Endothelial cell of umbilical vein (primary cell): ENCODE measurements at regions not wholly inside any gene's neighbourhood (a gene's known extent, or its start where the extent isn't known, plus 50 kb on each side); places are given as distances from the start of the nearest gene placed in this dataset.

ENCODE experiments used
- BruUV-seq: library from RNA; stranded (reverse); fragments of 400-500 nt; replicated peaks from 2 replicates; lab custom pipeline; 2021; lab: Mats Ljungman, UMichigan
- CTCF ChIA-PET: fragments of 300-600, 350-600 bp; sonication (Branson Sonifier 250); formaldehyde crosslinking; loops from one replicate; lab custom pipeline; 2021; ENCODE audit warnings: antibody characterized with exemption, inconsistent platforms; lab: Charles Lee
- POLR2A ChIA-PET: fragments of 300-600, 350-600 bp; sonication (Branson Sonifier 250); formaldehyde crosslinking; loops from one replicate; lab custom pipeline; 2021; ENCODE audit warnings: antibody characterized with exemption, inconsistent platforms; lab: Charles Lee
- DNase-seq: peaks from one replicate; pipeline ENCODE4 v3.0.0-alpha.2; 2011; ENCODE audit warnings: low read depth, low spot score
- FAIRE-seq: peaks from 2 replicates; lab custom pipeline; 2011; peaks lifted over from hg19 to GRCh38; lab: Jason Lieb, UNC
- H2AFZ ChIP-seq: 2 replicates; pipeline ENCODE4 v1.6.0; 2012; ENCODE audit warnings: low read depth, low read length, control low read depth, inconsistent platforms
- H3K27ac ChIP-seq: 2 replicates; pipeline ENCODE4 v1.5.1; 2011; ENCODE audit warnings: low read depth, mild to moderate bottlenecking, control low read depth, low read length, moderate library complexity; ENCODE audit not compliant: insufficient read depth
- H3K27me3 ChIP-seq, 2 experiments: 2 replicates each; pipeline versions ENCODE4 v1.6.0 to v1.6.1; 2011; ENCODE audit warnings: low read length in 2 of 2, mixed read lengths in 1 of 2; ENCODE audit not compliant: control insufficient read depth in 2 of 2, insufficient read depth in 2 of 2
- H3K36me3 ChIP-seq, 2 experiments: 2 replicates in 1 of 2; 3 replicates in 1 of 2; pipeline ENCODE4 v1.5.1; 2011; ENCODE audit warnings: low read length in 2 of 2, mild to moderate bottlenecking in 1 of 2, moderate library complexity in 1 of 2; ENCODE audit not compliant: control insufficient read depth in 2 of 2, insufficient read depth in 2 of 2; ENCODE audit errors: extremely low read depth in 1 of 2
- H3K4me1 ChIP-seq: 3 replicates; pipeline ENCODE4 v1.5.1; 2011; ENCODE audit warnings: mild to moderate bottlenecking, low read length; ENCODE audit not compliant: control insufficient read depth, insufficient read depth; ENCODE audit errors: extremely low read depth
- H3K4me2 ChIP-seq: 2 replicates; pipeline ENCODE4 v1.6.1; 2011; ENCODE audit warnings: low read length, control low read depth, mixed read lengths; ENCODE audit not compliant: insufficient read depth
- H3K4me3 ChIP-seq, 3 experiments: fragments of 200-600 bp in 1 of 3; sonication (generic), shearing (Covaris generic) in 1 of 3; replicated peaks in 1 of 3; 2 replicates each; pipeline ENCODE4 v1.5.1; 2011 to 2016; ENCODE audit warnings: control low read depth in 3 of 3, low read length in 3 of 3, mild to moderate bottlenecking in 2 of 3, inconsistent platforms in 1 of 3, low read depth in 1 of 3, moderate library complexity in 1 of 3; ENCODE audit not compliant: insufficient read depth in 1 of 3
- H3K79me2 ChIP-seq: 2 replicates; pipeline ENCODE4 v1.6.0; 2012; ENCODE audit warnings: low read length, inconsistent platforms; ENCODE audit not compliant: control insufficient read depth, insufficient read depth
- H3K9ac ChIP-seq: replicated peaks from 2 replicates; pipeline ENCODE3; 2011; ENCODE audit warnings: low read length, control low read depth; ENCODE audit not compliant: insufficient read depth; ENCODE audit errors: extremely low read depth
- H3K9me1 ChIP-seq: replicated peaks from 3 replicates; pipeline ENCODE4 v1.6.0; 2011; ENCODE audit warnings: mild to moderate bottlenecking, low read length; ENCODE audit not compliant: control insufficient read depth, insufficient read depth; ENCODE audit errors: extremely low read depth
- H3K9me3 ChIP-seq: replicated peaks from 2 replicates; pipeline ENCODE4 v1.5.1; 2012; ENCODE audit warnings: low read length, inconsistent platforms; ENCODE audit not compliant: control insufficient read depth, insufficient read depth
- H4K20me1 ChIP-seq: replicated peaks from 2 replicates; pipeline ENCODE3; 2011; ENCODE audit warnings: mild to moderate bottlenecking, low read length; ENCODE audit not compliant: control insufficient read depth, insufficient read depth; ENCODE audit errors: extremely low read depth
- CTCF ChIP-seq, 2 donors: IDR thresholded peaks; 1 replicate in 1 of 2; 2 replicates in 1 of 2; pipeline ENCODE4 v1.5.1; 2011; ENCODE audit warnings: low read length in 2 of 2, mild to moderate bottlenecking in 2 of 2, moderate library complexity in 2 of 2, control low read depth in 1 of 2, inconsistent platforms in 1 of 2, low read depth in 1 of 2; ENCODE audit not compliant: insufficient read depth in 1 of 2; ENCODE audit errors: extremely low read depth in 1 of 2
- EZH2 ChIP-seq: IDR thresholded peaks from 2 replicates; pipeline ENCODE4 v1.6.1; 2012; ENCODE audit warnings: borderline replicate concordance, low read depth, mild to moderate bottlenecking, moderate library complexity, low read length, inconsistent platforms; ENCODE audit not compliant: severe bottlenecking
- FOS ChIP-seq: IDR thresholded peaks from 2 replicates; pipeline ENCODE4 v1.6.1; 2011; ENCODE audit warnings: mild to moderate bottlenecking, low read length, moderate library complexity, borderline replicate concordance; ENCODE audit not compliant: insufficient read depth
- GATA2 ChIP-seq: IDR thresholded peaks from 2 replicates; pipeline ENCODE4 v1.7.0; 2011; ENCODE audit warnings: low read depth, mild to moderate bottlenecking, moderate library complexity, mixed read lengths, low read length; ENCODE audit not compliant: insufficient read length, insufficient read depth
- JUN ChIP-seq: IDR thresholded peaks from 2 replicates; pipeline ENCODE4 v1.6.1; 2011; ENCODE audit warnings: borderline replicate concordance, low read depth; ENCODE audit not compliant: insufficient read length, insufficient read depth
- MAX ChIP-seq: IDR thresholded peaks from 2 replicates; pipeline ENCODE4 v1.6.1; 2011; ENCODE audit not compliant: insufficient read depth, insufficient read length
- MYC ChIP-seq: IDR thresholded peaks from one replicate; pipeline ENCODE4 v1.6.1; 2011; ENCODE audit warnings: mild to moderate bottlenecking, low read depth, low read length
- POLR2A ChIP-seq: IDR thresholded peaks from 2 replicates; pipeline ENCODE4 v1.6.1; 2012; ENCODE audit warnings: low read depth, mild to moderate bottlenecking, control low read depth, low read length
- POLR2AphosphoS5 ChIP-seq: IDR thresholded peaks from 2 replicates; pipeline ENCODE4 v1.6.1; 2012; ENCODE audit warnings: low read depth, mild to moderate bottlenecking, control low read depth, low read length, moderate library complexity; ENCODE audit not compliant: insufficient read depth
- dilution Hi-C: fragments of 300-500 bp; cut with MboI; formaldehyde crosslinking; loops from one replicate; pipeline ENCODE4 v1.15.0; 2019; ENCODE audit warnings: low sequenced_read_pairs; ENCODE audit not compliant: extremely low pct_ligation_motif_present
- intact Hi-C: fragments of 100-400 bp; cut with micrococcal nuclease; formaldehyde crosslinking; loops from one replicate; pipeline ENCODE4 v1.10.0; 2022

- dilution Hi-C loops: no loop called here
- Histone ChIP-seq H3K9ac (no peak overlapping the region), H3K4me3 (no peak overlapping the region), H3K9me3 (no peaks in the 10 kb centered on the region), H2AFZ (no peak overlapping the region), H3K9me1 (no peaks in the 10 kb centered on the region), H3K4me1 (no peaks in the 10 kb centered on the region), H3K27ac (no peak overlapping the region), H3K79me2 (no peaks in the 10 kb centered on the region), H4K20me1 (no peaks in the 10 kb centered on the region), H3K36me3 (no peaks in the 10 kb centered on the region), H3K4me2 (no peak overlapping the region), H3K27me3 (no peaks in the 10 kb centered on the region)
- CTCF ChIA-PET: no interaction called here
- FAIRE-seq: no peak
- intact Hi-C loops: no loop called here
- POLR2A ChIA-PET: no interaction called here
- no peak for TF ChIP-seq POLR2A
- no peak for TF ChIP-seq FOS
- no peak for TF ChIP-seq MYC
- TF ChIP-seq GATA2: no peak
- TF ChIP-seq EZH2: no peak
- TF ChIP-seq POLR2AphosphoS5: no peak
- TF ChIP-seq JUN: no peak
- no peak for TF ChIP-seq MAX
- no peak for TF ChIP-seq CTCF (IDR thresholded peaks at IDR 0.05; ENCODE audit: extremely low read depth in 1 of 2, insufficient read depth in 1 of 2, low read depth in 1 of 2, low read length in 2 of 2)
- no TSS peak for BruUV-seq
- DNase-seq: no peak
These were observed 408.8 kb downstream of the CDH10 start for GRCh38 chr5:24235946-24236345.
